HG03469 (cell line): ENCODE measurements at regions not wholly inside any gene's neighbourhood (a gene's known extent, or its start where the extent isn't known, plus 50 kb on each side); places are given as distances from the start of the nearest gene placed in this dataset.
"Not testable (repeated sequence)": the region's sequence is repeated elsewhere in the genome, so short reads cannot be mapped to it uniquely, and the experiment has no call there.

ENCODE experiments used
- ATAC-seq: cut with Tn5 transposase; IDR thresholded peaks from one replicate; pipeline ENCODE4 v1.9.1; 2021; ENCODE audit warnings: mild to moderate bottlenecking, moderate library complexity, moderate number of reproducible peaks; ENCODE audit not compliant: unreplicated experiment

- not testable (repeated sequence) for ATAC-seq
These were observed 134.5 kb upstream of the FZD8 start for GRCh38 chr10:35776557-35776956.

DNA sequence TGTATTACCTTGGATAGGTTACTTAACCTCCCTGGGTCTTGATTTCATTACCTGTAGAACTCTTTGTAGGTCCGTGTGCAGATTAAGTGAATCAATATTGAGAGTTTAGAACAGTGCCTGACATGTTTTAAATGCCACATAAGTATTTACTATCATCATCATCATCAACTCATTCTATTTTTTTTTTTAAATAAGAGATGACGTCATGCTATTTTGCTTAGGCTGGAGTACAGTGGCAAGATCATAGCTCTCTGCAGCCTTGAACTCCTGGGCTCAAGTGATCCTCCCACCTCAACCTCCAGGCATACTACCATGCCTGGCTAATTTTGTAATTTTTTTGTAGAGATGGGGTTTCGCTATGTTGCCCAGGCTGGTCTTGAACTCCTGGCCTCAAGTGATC, 132.0 kb upstream of the FZD8 start:
- no peak for ATAC-seq

GRCh38 chr10:35770817-35771355, 128.8 kb upstream of the FZD8 start:
- ATAC-seq, result no peak

GRCh38 chr10:35769795-35770194, 127.7 kb upstream of the FZD8 start:
- no peak for ATAC-seq

DNA sequence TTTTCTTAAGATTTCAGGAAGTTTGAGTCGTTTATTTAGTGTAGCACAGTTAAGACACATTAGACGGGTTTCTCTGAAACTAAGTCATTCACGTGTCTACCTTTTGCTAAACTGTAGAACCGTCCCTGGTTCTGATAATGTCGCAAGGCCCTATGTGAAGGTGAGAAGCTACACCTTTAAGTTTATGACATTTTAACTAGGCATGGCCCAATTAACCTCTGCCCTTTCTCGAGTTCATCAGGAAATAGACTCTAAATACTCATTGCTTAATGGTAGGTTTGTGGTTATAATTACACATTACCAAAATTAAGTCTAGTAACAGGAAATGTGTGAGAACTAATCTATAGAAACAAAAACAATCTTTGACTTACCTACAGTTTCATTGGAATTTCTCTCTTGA, 126.6 kb upstream of the FZD8 start:
- ATAC-seq, result no peak

- no peak for ATAC-seq
These were observed 125.9 kb upstream of the FZD8 start for GRCh38 chr10:35768011-35768410.

DNA sequence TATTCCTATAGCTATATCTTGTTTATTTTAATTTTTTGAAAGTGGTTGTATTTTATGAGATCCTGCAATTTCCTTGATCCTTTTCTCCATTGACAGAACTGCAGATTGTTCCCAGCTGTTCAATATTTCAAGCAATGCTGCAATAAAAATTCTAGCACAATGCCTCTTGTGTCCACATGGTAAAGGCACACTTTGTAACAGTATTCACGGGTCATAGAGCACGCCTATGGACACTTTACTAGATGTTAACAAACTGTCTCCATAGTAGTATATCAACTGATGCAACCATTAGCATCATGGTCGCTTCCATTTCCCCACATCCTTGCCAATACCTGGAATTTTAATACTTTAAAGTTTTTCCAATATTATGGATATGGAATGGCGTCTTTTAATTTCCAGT, 123.9 kb upstream of the FZD8 start:
- no peak for ATAC-seq

GRCh38 chr10:35765066-35765527, 123.0 kb upstream of the FZD8 start:
- ATAC-seq, result no peak

DNA sequence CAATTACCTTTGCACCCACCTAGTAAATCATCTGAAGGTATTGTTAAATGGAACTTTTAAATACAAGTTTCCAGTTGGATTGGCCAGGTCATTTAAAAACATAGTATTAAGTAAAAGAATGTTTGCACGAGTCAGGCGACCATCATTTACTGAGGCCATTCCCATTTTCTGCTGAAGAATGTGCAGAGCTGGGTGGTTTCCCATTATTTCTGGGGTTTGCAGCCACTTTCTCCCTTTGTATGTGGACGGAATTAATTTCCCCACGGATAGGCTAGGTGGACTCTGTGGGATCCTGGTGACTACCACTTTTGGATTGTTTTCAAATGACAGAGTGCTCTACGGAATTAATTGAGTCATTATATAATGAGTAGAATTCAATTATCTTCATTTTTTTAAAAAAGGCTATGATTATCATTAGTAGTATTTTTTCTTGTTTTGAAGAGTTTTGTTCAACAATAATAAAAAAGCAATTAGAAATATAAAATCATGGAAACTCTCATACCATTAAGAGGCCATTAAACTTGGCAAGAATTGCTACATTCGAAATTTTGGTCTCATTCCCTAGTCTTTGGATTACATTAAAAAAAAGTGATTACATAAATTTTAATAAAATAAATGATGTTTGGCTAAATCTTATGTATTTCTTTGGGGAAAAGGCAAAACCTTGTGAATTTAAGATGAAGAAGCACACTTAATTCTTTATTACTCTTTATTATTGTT, 120.4 kb upstream of the FZD8 start:
- no peak for ATAC-seq

- ATAC-seq, result no peak
These were observed 116.0 kb upstream of the FZD8 start for GRCh38 chr10:35758076-35758475.

GRCh38 chr10:35754519-35754918, 112.4 kb upstream of the FZD8 start:
- ATAC-seq, result no peak

DNA sequence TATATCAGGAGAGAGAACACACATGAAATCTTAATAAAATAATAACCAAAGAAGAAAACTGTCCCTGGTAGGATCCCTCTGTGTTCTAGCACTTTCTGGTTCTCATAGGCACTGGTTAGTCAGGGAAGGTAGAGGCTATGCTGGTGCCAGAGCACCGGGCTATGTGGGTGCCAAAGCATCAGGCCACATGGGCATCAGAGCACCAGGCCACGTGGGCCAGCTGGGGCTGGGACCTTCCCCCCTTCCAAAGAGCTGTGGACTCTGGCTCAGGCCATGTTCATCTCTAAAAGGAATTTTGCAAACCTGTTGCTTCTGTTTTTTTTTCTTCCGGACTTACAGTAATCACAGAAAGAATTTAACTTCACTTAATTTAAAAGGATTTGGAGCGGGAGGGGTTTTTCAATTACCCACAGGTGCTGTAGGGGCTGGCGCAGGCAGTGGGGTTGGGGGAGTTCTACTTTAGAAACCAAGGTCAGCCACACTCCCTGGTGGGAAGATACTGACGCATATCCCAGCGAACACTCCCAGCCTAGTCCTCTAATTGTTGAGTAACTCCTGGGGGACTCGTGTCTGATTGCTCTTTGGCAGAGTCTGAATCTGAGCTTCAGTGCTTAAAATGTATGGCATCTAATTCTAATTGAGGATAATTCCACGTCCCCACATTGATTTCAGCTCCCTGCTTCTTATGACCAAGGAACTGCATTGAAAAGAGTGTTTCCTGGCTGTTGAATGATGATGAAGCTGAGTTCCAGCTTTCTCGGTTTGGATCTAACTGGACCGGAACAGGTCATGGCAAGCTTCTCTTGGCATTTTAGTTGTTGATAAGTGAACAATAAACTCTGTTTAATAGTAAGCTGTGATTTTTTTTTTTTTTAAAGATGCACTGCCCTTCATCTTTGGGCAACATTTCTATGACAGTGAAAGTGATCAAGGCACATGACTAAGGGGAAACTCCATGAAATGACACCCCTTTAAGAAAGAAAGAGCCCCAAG, 110.7 kb upstream of the FZD8 start:
- no peak for ATAC-seq

GRCh38 chr10:35751347-35751746, 109.3 kb upstream of the FZD8 start:
- ATAC-seq, result no peak

GRCh38 chr10:35749230-35749629, 107.1 kb upstream of the FZD8 start:
- ATAC-seq, result no peak

- no peak for ATAC-seq
These were observed 103.7 kb upstream of the FZD8 start for GRCh38 chr10:35745617-35746403.

DNA sequence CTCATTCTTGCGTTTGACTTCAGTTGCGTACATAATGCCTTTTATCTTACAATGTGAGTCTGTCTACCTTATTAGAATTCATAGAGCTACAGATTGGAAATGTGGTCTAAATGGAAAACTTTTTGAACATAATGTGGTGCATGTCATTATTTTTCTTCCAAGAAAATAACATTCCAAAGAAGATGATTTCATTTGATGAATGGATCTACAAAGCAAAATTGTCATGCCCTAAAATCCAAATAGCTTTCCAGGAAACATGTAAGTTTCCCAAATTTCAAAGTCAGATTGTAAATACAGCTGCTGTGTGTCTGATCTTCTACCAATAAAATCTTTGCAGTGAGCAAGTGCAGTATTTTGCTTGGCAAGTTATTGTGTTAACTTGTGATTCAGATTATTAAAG, 101.8 kb upstream of the FZD8 start:
- no peak for ATAC-seq

DNA sequence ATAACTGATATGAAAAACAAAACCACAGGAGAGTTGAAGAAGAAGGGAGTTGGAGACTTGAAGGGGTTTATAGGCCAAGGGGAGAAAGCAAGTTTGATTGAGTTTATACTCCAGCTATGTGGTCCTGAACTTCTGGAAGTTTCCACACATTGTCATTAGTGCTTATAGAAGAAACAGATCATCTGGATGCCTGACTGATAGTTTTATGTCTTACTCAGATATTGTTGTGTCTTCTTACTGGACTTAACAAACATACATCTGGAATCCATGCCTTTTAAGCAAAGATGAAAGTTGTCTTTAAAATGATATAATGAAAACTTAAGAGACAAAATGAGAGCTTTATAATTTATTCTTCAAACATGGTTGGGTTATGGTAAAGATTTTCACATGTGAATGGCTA, 101.3 kb upstream of the FZD8 start:
- no peak for ATAC-seq

DNA sequence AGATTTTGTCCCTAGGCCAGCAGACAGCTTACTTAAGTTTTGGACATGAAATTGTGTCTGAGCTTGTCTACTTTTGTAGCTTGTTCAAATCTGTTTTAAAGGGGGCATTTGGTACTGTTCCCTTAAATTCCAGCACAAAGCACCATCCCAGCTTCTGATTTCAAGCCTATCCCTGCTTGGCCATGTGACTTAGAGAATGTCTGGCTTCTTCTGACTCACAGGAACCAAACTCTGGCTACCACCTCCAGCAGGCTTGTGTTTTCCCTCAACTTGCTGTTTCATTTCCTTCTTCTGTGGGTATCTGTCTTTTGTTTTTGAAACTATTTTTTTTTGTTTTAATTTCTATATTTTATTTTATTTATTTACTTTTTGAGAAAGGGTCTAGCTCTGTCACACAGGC, 97.9 kb upstream of the FZD8 start:
- no peak for ATAC-seq

- no peak for ATAC-seq
These were observed 93.3 kb upstream of the FZD8 start for GRCh38 chr10:35735412-35735811.

DNA sequence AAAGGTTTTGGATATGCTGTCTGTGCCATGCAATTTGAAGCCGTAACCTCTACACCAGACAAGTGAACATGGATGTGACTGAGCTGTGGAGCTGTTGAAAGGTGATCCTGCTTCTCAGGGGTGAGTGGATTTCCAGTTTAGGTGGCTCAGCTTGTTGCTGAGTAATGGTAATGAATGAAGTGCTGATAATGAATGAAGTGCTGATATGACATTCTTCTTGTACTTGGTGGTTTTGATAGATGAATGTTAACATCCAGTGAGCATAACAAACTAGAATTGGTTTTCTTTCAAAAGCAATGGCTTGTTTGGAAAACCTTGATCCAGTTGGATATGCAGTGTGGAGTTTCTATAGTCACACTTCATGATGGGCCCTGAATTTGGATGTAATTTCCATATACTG, 89.7 kb upstream of the FZD8 start:
- no peak for ATAC-seq

DNA sequence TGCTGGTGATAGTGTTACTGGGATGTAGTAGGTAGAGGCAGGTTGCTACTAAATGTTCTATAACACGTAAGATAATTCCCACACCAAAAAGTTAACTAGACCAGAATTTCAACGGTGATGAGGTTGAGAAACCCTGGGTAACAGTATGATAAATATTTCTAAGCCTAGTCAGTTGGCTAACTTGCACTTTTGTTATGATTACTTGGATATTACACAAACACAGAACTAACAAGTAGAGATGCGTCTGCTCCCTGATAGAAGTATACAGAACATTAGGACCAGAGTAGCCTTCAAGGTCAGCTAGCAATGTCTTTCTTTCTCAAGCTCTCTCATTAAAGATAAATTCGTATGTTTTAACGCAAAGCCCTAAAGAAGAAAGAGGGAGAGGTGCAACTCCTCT, 86.2 kb upstream of the FZD8 start:
- ATAC-seq, result no peak
